ENCODE measurements at regions not wholly inside any gene's neighbourhood (a gene's known extent, or its start where the extent isn't known, plus 50 kb on each side); places are given as distances from the start of the nearest gene placed in this dataset.
"Not testable (repeated sequence)": the region's sequence is repeated elsewhere in the genome, so short reads cannot be mapped to it uniquely, and the experiment has no call there.

DNA sequence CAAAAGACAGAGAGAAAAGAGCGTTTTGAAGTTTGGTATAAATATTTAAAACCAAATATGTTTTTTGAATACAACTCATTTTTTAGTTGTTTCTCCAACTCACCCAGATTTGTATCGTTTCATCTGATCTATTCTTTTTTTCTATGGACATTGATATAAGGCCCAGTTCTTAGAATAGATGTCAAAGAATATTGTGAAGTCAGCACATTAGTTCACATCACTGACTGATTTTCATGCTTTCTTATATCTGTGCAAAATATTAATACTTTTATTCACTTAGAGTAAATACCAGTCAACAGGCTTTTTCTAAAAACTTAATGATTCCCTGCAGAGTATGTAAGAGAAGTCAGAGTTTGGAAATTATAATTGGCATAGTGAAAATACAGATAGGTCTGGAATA lies 254.4 kb upstream of the PTPRD start:
- H3K9me3 ChIP-seq (ENCODE audit: insufficient read depth, low read length), result peaks cover 10% of the 10 kb centered on the region; the same call in 1 of the 2 replicates
- no peaks in the 10 kb centered on the region for H3K4me1 ChIP-seq (ENCODE audit: insufficient read depth, insufficient read length)
- no peaks in the 10 kb centered on the region for H3K36me3 ChIP-seq (ENCODE audit: insufficient read depth, insufficient read length, low read length)
- no peak overlapping the region for H3K9ac ChIP-seq (ENCODE audit: insufficient read length, low read depth)
- no peak for TF ChIP-seq YY1 (IDR thresholded peaks at IDR 0.05; ENCODE audit: insufficient read depth, insufficient read length)
- TF ChIP-seq SUZ12 (IDR thresholded peaks at IDR 0.05; ENCODE audit: extremely low read depth, insufficient read depth, insufficient read length), result no peak
- TF ChIP-seq ZNF274 (IDR thresholded peaks at IDR 0.05; ENCODE audit: low read depth, low read length), result no peak
- DNase-seq (ENCODE audit: low read depth, low spot score), result no peak
- H3K27me3 ChIP-seq (ENCODE audit: insufficient read depth, insufficient read length), result no peaks in the 10 kb centered on the region
- H3K4me3 ChIP-seq (ENCODE audit: insufficient read length, low read depth), result no peak overlapping the region

DNA sequence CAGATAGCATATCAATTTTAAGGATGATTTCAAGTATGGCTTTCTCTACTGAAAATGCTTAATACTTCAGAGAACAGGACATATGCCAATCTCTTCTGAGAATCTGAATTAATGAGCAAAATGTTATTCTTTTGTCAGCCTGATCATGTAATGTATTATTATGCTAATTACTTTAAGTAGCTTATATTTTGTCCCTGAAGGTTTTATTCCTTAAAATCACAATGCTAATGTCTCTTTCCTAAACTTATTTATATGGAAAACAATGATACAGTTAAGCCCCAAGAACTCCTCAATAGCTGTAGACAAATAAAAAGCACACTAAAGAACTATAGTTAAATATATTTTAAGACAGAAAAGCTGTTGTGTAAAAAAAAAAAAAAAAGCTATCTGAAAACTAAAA lies 256.9 kb upstream of the PTPRD start:
- Histone ChIP-seq H3K36me3 (ENCODE audit: insufficient read depth, insufficient read length, low read length) (no peaks in the 10 kb centered on the region), H3K9me3 (ENCODE audit: insufficient read depth, low read length) (peaks cover 19% of the 10 kb centered on the region), H3K9ac (ENCODE audit: insufficient read length, low read depth) (no peak overlapping the region), H3K27me3 (ENCODE audit: insufficient read depth, insufficient read length) (no peaks in the 10 kb centered on the region), H3K4me1 (ENCODE audit: insufficient read depth, insufficient read length) (no peaks in the 10 kb centered on the region), H3K4me3 (ENCODE audit: insufficient read length, low read depth) (no peak overlapping the region)
- no peak for DNase-seq (ENCODE audit: low read depth, low spot score)
- TF ChIP-seq YY1 (IDR thresholded peaks at IDR 0.05; ENCODE audit: insufficient read depth, insufficient read length) (no peak), ZNF274 (IDR thresholded peaks at IDR 0.05; ENCODE audit: low read depth, low read length) (no peak), SUZ12 (IDR thresholded peaks at IDR 0.05; ENCODE audit: extremely low read depth, insufficient read depth, insufficient read length) (no peak)

- no peak overlapping the region for H3K9ac ChIP-seq (ENCODE audit: insufficient read length, low read depth)
- TF ChIP-seq SUZ12 (IDR thresholded peaks at IDR 0.05; ENCODE audit: extremely low read depth, insufficient read depth, insufficient read length) (no peak), YY1 (IDR thresholded peaks at IDR 0.05; ENCODE audit: insufficient read depth, insufficient read length) (no peak), ZNF274 (IDR thresholded peaks at IDR 0.05; ENCODE audit: low read depth, low read length) (no peak)
- no peaks in the 10 kb centered on the region for H3K36me3 ChIP-seq (ENCODE audit: insufficient read depth, insufficient read length, low read length)
- no peak overlapping the region for H3K4me3 ChIP-seq (ENCODE audit: insufficient read length, low read depth)
- H3K9me3 ChIP-seq (ENCODE audit: insufficient read depth, low read length), result peaks cover 19% of the 10 kb centered on the region
- no peak for DNase-seq (ENCODE audit: low read depth, low spot score)
- no peaks in the 10 kb centered on the region for H3K4me1 ChIP-seq (ENCODE audit: insufficient read depth, insufficient read length)
- H3K27me3 ChIP-seq (ENCODE audit: insufficient read depth, insufficient read length), result no peaks in the 10 kb centered on the region
Observed at GRCh38 chr9:10873999-10874398, 261.2 kb upstream of the PTPRD start.

- no peaks in the 10 kb centered on the region for H3K27me3 ChIP-seq (ENCODE audit: insufficient read depth, insufficient read length)
- no peaks in the 10 kb centered on the region for H3K36me3 ChIP-seq (ENCODE audit: insufficient read depth, insufficient read length, low read length)
- H3K9me3 ChIP-seq (ENCODE audit: insufficient read depth, low read length), result peaks cover 19% of the 10 kb centered on the region
- no peak overlapping the region for H3K4me3 ChIP-seq (ENCODE audit: insufficient read length, low read depth)
- H3K4me1 ChIP-seq (ENCODE audit: insufficient read depth, insufficient read length), result no peaks in the 10 kb centered on the region
- TF ChIP-seq SUZ12 (IDR thresholded peaks at IDR 0.05; ENCODE audit: extremely low read depth, insufficient read depth, insufficient read length) (no peak), ZNF274 (IDR thresholded peaks at IDR 0.05; ENCODE audit: low read depth, low read length) (no peak), YY1 (IDR thresholded peaks at IDR 0.05; ENCODE audit: insufficient read depth, insufficient read length) (no peak)
- no peak for DNase-seq (ENCODE audit: low read depth, low spot score)
- H3K9ac ChIP-seq (ENCODE audit: insufficient read length, low read depth), result no peak overlapping the region
Observed at GRCh38 chr9:10875752-10876151, 262.9 kb upstream of the PTPRD start.

DNA sequence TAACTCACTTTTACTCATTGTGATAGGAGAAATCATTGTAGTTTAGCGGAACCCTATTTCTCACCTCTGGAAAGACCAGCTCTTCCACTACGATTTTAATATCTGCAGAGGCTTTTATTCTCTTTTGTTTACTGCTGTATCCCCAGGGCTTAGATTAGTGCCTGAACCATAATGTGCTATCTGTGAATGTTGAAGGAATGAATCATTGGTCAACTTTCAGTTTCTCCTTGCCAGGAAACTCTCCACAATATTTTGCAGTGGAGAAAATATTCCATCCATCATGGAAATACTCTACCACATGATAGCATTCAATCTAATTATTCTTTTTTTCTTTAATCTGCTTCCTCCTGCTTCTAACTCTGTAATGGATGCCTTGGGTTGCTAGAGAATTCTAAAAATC lies 263.5 kb upstream of the PTPRD start:
- H3K36me3 ChIP-seq (ENCODE audit: insufficient read depth, insufficient read length, low read length), result no peaks in the 10 kb centered on the region
- H3K9ac ChIP-seq (ENCODE audit: insufficient read length, low read depth), result no peak overlapping the region
- no peaks in the 10 kb centered on the region for H3K4me1 ChIP-seq (ENCODE audit: insufficient read depth, insufficient read length)
- H3K27me3 ChIP-seq (ENCODE audit: insufficient read depth, insufficient read length), result no peaks in the 10 kb centered on the region
- TF ChIP-seq YY1 (IDR thresholded peaks at IDR 0.05; ENCODE audit: insufficient read depth, insufficient read length), result no peak
- TF ChIP-seq ZNF274 (IDR thresholded peaks at IDR 0.05; ENCODE audit: low read depth, low read length), result no peak
- no peak for TF ChIP-seq SUZ12 (IDR thresholded peaks at IDR 0.05; ENCODE audit: extremely low read depth, insufficient read depth, insufficient read length)
- DNase-seq (ENCODE audit: low read depth, low spot score), result no peak
- no peak overlapping the region for H3K4me3 ChIP-seq (ENCODE audit: insufficient read length, low read depth)
- H3K9me3 ChIP-seq (ENCODE audit: insufficient read depth, low read length), result peaks cover 17% of the 10 kb centered on the region

DNA sequence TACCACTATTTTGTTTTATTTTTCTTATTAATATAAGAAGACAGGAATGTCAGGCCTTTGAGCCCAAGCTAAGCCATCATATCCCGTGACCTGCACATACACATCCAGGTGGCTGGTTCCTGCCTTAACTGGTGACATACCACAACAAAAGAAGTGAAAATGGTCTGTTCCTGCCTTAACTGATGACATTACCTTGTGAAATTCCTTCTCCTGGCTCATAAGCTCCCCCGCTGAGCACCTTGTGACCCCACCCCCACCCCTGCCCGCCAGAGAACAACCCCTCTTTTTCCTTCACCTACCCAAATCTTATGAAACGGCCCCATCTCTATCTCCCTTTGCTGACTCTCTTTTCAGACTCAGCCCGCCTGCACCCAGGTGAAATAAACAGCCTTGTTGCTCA lies 277.5 kb upstream of the PTPRD start:
- not testable (repeated sequence) for H3K36me3 ChIP-seq (ENCODE audit: insufficient read depth, insufficient read length, low read length); H3K9me3 ChIP-seq (ENCODE audit: insufficient read depth, low read length); H3K27me3 ChIP-seq (ENCODE audit: insufficient read depth, insufficient read length); H3K9ac ChIP-seq (ENCODE audit: insufficient read length, low read depth); H3K4me3 ChIP-seq (ENCODE audit: insufficient read length, low read depth); DNase-seq (ENCODE audit: low read depth, low spot score); H3K4me1 ChIP-seq (ENCODE audit: insufficient read depth, insufficient read length)

DNA sequence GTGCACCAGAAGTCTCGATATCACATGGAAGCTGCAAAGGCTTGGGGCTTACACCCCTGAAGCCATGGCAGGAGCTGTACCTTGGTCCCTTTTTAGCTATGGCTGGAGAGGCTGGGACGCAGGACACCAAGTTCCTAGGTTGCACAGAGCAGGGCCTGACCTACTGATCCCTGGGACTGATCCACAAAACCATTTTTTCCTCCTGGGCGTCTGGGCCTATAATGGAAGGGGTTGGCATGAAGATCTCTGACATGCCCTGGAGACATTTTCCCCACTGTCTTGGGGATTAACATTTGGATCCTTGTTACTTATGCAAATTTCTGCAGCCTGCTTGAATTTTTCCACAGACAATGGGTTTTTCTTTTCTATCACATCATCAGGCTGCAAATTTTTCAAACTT lies 286.7 kb upstream of the PTPRD start:
- Histone ChIP-seq H3K27me3 (ENCODE audit: insufficient read depth, insufficient read length) (no peaks in the 10 kb centered on the region), H3K9ac (ENCODE audit: insufficient read length, low read depth) (no peak overlapping the region), H3K4me3 (ENCODE audit: insufficient read length, low read depth) (no peak overlapping the region), H3K9me3 (ENCODE audit: insufficient read depth, low read length) (peaks cover 12% of the 10 kb centered on the region; the same call in 1 of the 2 replicates), H3K36me3 (ENCODE audit: insufficient read depth, insufficient read length, low read length) (no peaks in the 10 kb centered on the region), H3K4me1 (ENCODE audit: insufficient read depth, insufficient read length) (no peaks in the 10 kb centered on the region)
- TF ChIP-seq YY1 (IDR thresholded peaks at IDR 0.05; ENCODE audit: insufficient read depth, insufficient read length) (no peak), ZNF274 (IDR thresholded peaks at IDR 0.05; ENCODE audit: low read depth, low read length) (no peak), SUZ12 (IDR thresholded peaks at IDR 0.05; ENCODE audit: extremely low read depth, insufficient read depth, insufficient read length) (no peak)
- no peak for DNase-seq (ENCODE audit: low read depth, low spot score)

GRCh38 chr9:10903969-10904368 lies 291.2 kb upstream of the PTPRD start:
- H3K36me3 ChIP-seq (ENCODE audit: insufficient read depth, insufficient read length, low read length), result no peaks in the 10 kb centered on the region
- no peak overlapping the region for H3K4me3 ChIP-seq (ENCODE audit: insufficient read length, low read depth)
- H3K9me3 ChIP-seq (ENCODE audit: insufficient read depth, low read length), result peaks cover 29% of the 10 kb centered on the region; the same call in 1 of the 2 replicates
- no peak for DNase-seq (ENCODE audit: low read depth, low spot score)
- no peaks in the 10 kb centered on the region for H3K27me3 ChIP-seq (ENCODE audit: insufficient read depth, insufficient read length)
- TF ChIP-seq SUZ12 (IDR thresholded peaks at IDR 0.05; ENCODE audit: extremely low read depth, insufficient read depth, insufficient read length), result no peak
- TF ChIP-seq YY1 (IDR thresholded peaks at IDR 0.05; ENCODE audit: insufficient read depth, insufficient read length), result no peak
- TF ChIP-seq ZNF274 (IDR thresholded peaks at IDR 0.05; ENCODE audit: low read depth, low read length), result no peak
- no peaks in the 10 kb centered on the region for H3K4me1 ChIP-seq (ENCODE audit: insufficient read depth, insufficient read length)
- H3K9ac ChIP-seq (ENCODE audit: insufficient read length, low read depth), result no peak overlapping the region
